OCI-LY1 (cell line): ENCODE measurements at regions not wholly inside any gene's neighbourhood (a gene's known extent, or its start where the extent isn't known, plus 50 kb on each side); places are given as distances from the start of the nearest gene placed in this dataset.

Source experiments
- H2AFZ ChIP-seq: fragments of 200-600 bp; sonication (generic), shearing (Covaris generic); 2 replicates; pipeline ENCODE4 v1.6.0; 2014; ENCODE audit warnings: antibody characterized with exemption, mild to moderate bottlenecking, low read length
- H3F3A ChIP-seq: fragments of 200-600 bp; sonication (generic), shearing (Covaris generic); 2 replicates; pipeline ENCODE4 v1.6.0; 2014; ENCODE audit warnings: mild to moderate bottlenecking, antibody characterized with exemption, low read length, moderate library complexity; ENCODE audit not compliant: insufficient read depth
- H3K27ac ChIP-seq: fragments of 200-600 bp; sonication (generic); 2 replicates; pipeline ENCODE4 v1.5.1; 2014; ENCODE audit warnings: low read length, mixed run types, mild to moderate bottlenecking, low read depth; ENCODE audit not compliant: poor library complexity, severe bottlenecking
- H3K27me3 ChIP-seq: fragments of 200-600 bp; sonication (generic); 2 replicates; pipeline ENCODE4 v1.6.0; 2014; ENCODE audit warnings: antibody characterized with exemption, mild to moderate bottlenecking, low read length, moderate library complexity; ENCODE audit not compliant: insufficient read depth
- H3K36me3 ChIP-seq: fragments of 200-600 bp; sonication (generic); 2 replicates; pipeline ENCODE4 v1.6.1; 2014; ENCODE audit warnings: mild to moderate bottlenecking, antibody characterized with exemption, low read length, moderate library complexity, mixed read lengths; ENCODE audit not compliant: insufficient read depth
- H3K4me1 ChIP-seq: fragments of 200-600 bp; sonication (generic); 2 replicates; pipeline ENCODE4 v1.5.1; 2014; ENCODE audit warnings: mild to moderate bottlenecking, low read length, moderate library complexity; ENCODE audit not compliant: insufficient read depth, severe bottlenecking
- H3K4me2 ChIP-seq: fragments of 200-600 bp; sonication (generic), shearing (Covaris generic); 2 replicates; pipeline ENCODE4 v1.6.1; 2014; ENCODE audit warnings: low read length
- H3K4me3 ChIP-seq: fragments of 200-600 bp; sonication (generic); 2 replicates; pipeline ENCODE4 v1.5.1; 2014; ENCODE audit warnings: low read length, low read depth, mild to moderate bottlenecking, mixed read lengths; ENCODE audit not compliant: poor library complexity, severe bottlenecking
- H3K79me2 ChIP-seq: fragments of 200-600 bp; shearing (Covaris generic); 2 replicates; pipeline ENCODE4 v1.6.1; 2016; ENCODE audit warnings: mixed run types, low read length, mixed read lengths; ENCODE audit not compliant: insufficient read depth
- H3K9ac ChIP-seq: fragments of 200-600 bp; sonication (generic), shearing (Covaris generic); 2 replicates; pipeline ENCODE4 v1.6.1; 2014; ENCODE audit warnings: mild to moderate bottlenecking, low read length, mixed read lengths
- H3K9me2 ChIP-seq: fragments of 200-600 bp; sonication (generic), shearing (Covaris generic); 2 replicates; pipeline ENCODE4 v1.6.1; 2014; ENCODE audit warnings: low read depth, mild to moderate bottlenecking, low read length, mixed read lengths
- H3K9me3 ChIP-seq: fragments of 200-600 bp; shearing (Covaris generic); 2 replicates; pipeline ENCODE4 v1.6.1; 2014; ENCODE audit warnings: low read length, mixed read lengths
- H4K20me1 ChIP-seq: fragments of 200-600 bp; sonication (generic), shearing (Covaris generic); 2 replicates; pipeline ENCODE4 v1.6.0; 2016; ENCODE audit warnings: mild to moderate bottlenecking, low read length; ENCODE audit not compliant: insufficient read depth
- CTCF ChIP-seq: fragments of 200-600 bp; sonication (generic), shearing (Covaris generic); IDR thresholded peaks from 2 replicates; pipeline ENCODE4 v1.5.1; 2017; ENCODE audit warnings: mild to moderate bottlenecking, antibody characterized with exemption, low read length, moderate library complexity, mixed read lengths
- EZH2 ChIP-seq: fragments of 200-600 bp; sonication (generic), shearing (Covaris generic); IDR thresholded peaks from 2 replicates; pipeline ENCODE4 v1.8.0; 2017; ENCODE audit warnings: borderline replicate concordance, mixed run types, mild to moderate bottlenecking, antibody characterized with exemption, low read length, moderate library complexity, mixed read lengths

DNA sequence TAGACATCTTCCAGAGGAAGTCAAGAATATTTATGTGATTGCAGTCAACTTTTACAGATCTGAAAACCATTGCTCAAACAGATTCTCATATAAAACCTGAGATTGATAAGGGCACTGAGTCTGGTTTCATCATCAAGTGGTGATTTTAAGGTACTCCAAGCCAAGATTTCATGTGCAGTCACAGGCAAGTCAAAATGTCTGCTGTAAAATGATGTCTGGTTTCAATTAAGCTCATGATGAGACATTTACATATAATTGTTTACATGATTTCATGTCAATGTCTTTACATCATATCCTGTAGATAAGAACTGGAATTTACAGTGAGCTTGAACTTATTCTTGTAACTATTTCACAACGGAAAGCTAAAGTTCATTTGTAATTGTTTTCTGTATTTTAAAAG is 1215.5 kb downstream of the ROBO2 start:
- H3K4me2 ChIP-seq: no peak overlapping the region
- no peaks in the 10 kb centered on the region for H3K36me3 ChIP-seq
- no peak overlapping the region for H3K4me3 ChIP-seq
- H3K4me1 ChIP-seq: no peaks in the 10 kb centered on the region
- no peaks in the 10 kb centered on the region for H3K9me3 ChIP-seq
- no peaks in the 10 kb centered on the region for H3K27me3 ChIP-seq
- H3K27ac ChIP-seq: no peak overlapping the region
- H3K9ac ChIP-seq: no peak overlapping the region
- no peak overlapping the region for H2AFZ ChIP-seq
- H3F3A ChIP-seq: no peaks in the 10 kb centered on the region
- H4K20me1 ChIP-seq: no peaks in the 10 kb centered on the region
- no peaks in the 10 kb centered on the region for H3K9me2 ChIP-seq
- H3K79me2 ChIP-seq: no peaks in the 10 kb centered on the region
- TF ChIP-seq CTCF: no peak
- TF ChIP-seq EZH2: no peak

DNA sequence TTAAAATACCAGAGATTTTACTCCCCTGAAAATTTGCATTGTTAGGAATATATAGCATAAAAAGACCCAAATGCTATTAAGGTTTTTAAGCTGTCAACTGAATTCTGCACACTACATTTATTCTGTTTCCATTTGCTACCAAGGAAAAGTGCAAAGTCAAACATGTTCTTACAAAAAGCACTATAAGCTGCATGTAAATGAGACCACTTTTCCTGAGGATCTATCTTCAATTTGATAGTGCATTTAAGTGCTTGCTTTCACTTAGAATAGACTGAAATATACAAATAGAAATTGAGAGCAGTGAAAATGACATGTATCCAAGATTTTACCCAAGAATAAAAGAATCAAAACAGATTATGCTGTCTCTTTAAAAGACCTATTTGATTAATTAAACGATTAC is 1216.2 kb downstream of the ROBO2 start:
- Histone ChIP-seq H3K79me2 (no peaks in the 10 kb centered on the region), H3K9ac (no peak overlapping the region), H3K9me2 (no peaks in the 10 kb centered on the region), H2AFZ (no peak overlapping the region), H3K4me1 (no peaks in the 10 kb centered on the region), H3K4me3 (no peak overlapping the region), H4K20me1 (no peaks in the 10 kb centered on the region), H3F3A (no peaks in the 10 kb centered on the region), H3K9me3 (no peaks in the 10 kb centered on the region), H3K27ac (no peak overlapping the region), H3K27me3 (no peaks in the 10 kb centered on the region), H3K36me3 (no peaks in the 10 kb centered on the region), H3K4me2 (no peak overlapping the region)
- TF ChIP-seq CTCF (no peak), EZH2 (no peak)

GRCh38 chr3:78257951-78258530 is 1218.1 kb downstream of the ROBO2 start:
- Histone ChIP-seq H3F3A (no peaks in the 10 kb centered on the region), H3K27me3 (no peaks in the 10 kb centered on the region), H3K9me3 (no peaks in the 10 kb centered on the region), H4K20me1 (no peaks in the 10 kb centered on the region), H3K4me1 (no peaks in the 10 kb centered on the region), H3K36me3 (no peaks in the 10 kb centered on the region), H3K4me2 (no peak overlapping the region), H2AFZ (no peak overlapping the region), H3K79me2 (no peaks in the 10 kb centered on the region), H3K9ac (no peak overlapping the region), H3K27ac (no peak overlapping the region), H3K9me2 (no peaks in the 10 kb centered on the region), H3K4me3 (no peak overlapping the region)
- TF ChIP-seq EZH2: no peak
- no peak for TF ChIP-seq CTCF
